Prostate gland (tissue), 2 donors: ENCODE measurements at regions not wholly inside any gene's neighbourhood (a gene's known extent, or its start where the extent isn't known, plus 50 kb on each side); places are given as distances from the start of the nearest gene placed in this dataset.

Experiments
- DNase-seq: peaks from one replicate; pipeline ENCODE4 v3.0.0-alpha.2; 2019; ENCODE audit warnings: low spot score
- H3K27ac ChIP-seq, 2 donors: fragments of 200-600 bp; sonication (generic); 2 replicates each; pipeline ENCODE4 v1.5.1; 2017 to 2019
- H3K27me3 ChIP-seq: fragments of 200-600 bp; sonication (generic); replicated peaks from 2 replicates; pipeline ENCODE4 v1.5.1; 2019; ENCODE audit not compliant: insufficient read depth
- H3K36me3 ChIP-seq, 2 donors: fragments of 200-600 bp; sonication (generic); 1 replicate in 1 of 2; 2 replicates in 1 of 2; pipeline versions ENCODE4 v1.5.1 to v1.8.1; 2017 to 2019
- H3K4me1 ChIP-seq: fragments of 200-600 bp; sonication (generic); replicated peaks from 2 replicates; pipeline ENCODE4 v1.5.1; 2019
- H3K4me3 ChIP-seq, 2 donors: fragments of 200-600 bp; sonication (generic); 2 replicates each; pipeline ENCODE4 v1.5.1; 2017 to 2019
- H3K9me3 ChIP-seq: fragments of 200-600 bp; sonication (generic); 2 replicates; pipeline ENCODE4 v1.5.1; 2017
- CTCF ChIP-seq, 4 experiments: fragments of 200-600 bp in 2 of 4; fragments of 450-650 bp in 2 of 4; sonication (generic) in 2 of 4; IDR thresholded peaks; 1 replicate in 3 of 4; 2 replicates in 1 of 4; pipeline ENCODE4 v1.5.1; 2016 to 2019; ENCODE audit warnings: antibody characterized with exemption in 4 of 4, mild to moderate bottlenecking in 2 of 4, moderate library complexity in 2 of 4
- POLR2A ChIP-seq: fragments of 450-650 bp; IDR thresholded peaks from one replicate; pipeline ENCODE4 v1.6.1; 2016; ENCODE audit warnings: antibody characterized with exemption, mild to moderate bottlenecking
- POLR2AphosphoS5 ChIP-seq: sonication (generic); formaldehyde crosslinking; IDR thresholded peaks from one replicate; pipeline ENCODE4 v1.6.1; 2017; ENCODE audit warnings: antibody characterized with exemption
- WGBS: methylation state at CpG from one replicate; pipeline ENCODE4 v1.1.5; 2018; 5-methylcytosine and 5-hydroxymethylcytosine counted together
- intact Hi-C: fragments of 100-400 bp; cut with DNase I; formaldehyde crosslinking; loops from one replicate; pipeline ENCODE4 v1.14.2; 2022

GRCh38 chr4:117847849-117848248, 186.4 kb upstream of the NDST3 start:
- TF ChIP-seq CTCF (IDR thresholded peaks at IDR 0.05) (no peak), POLR2AphosphoS5 (no peak), POLR2A (no peak)

GRCh38 chr4:117868201-117868600, 166.1 kb upstream of the NDST3 start:
- H3K4me1 ChIP-seq, result no peaks in the 10 kb centered on the region
- no peak for DNase-seq
- intact Hi-C loops, result no loop called here
- H3K9me3 ChIP-seq, result no peaks in the 10 kb centered on the region
- H3K27ac ChIP-seq, result no peak overlapping the region
- no peak overlapping the region for H3K4me3 ChIP-seq
- no peaks in the 10 kb centered on the region for H3K36me3 ChIP-seq
- no peak for TF ChIP-seq POLR2AphosphoS5
- TF ChIP-seq CTCF (IDR thresholded peaks at IDR 0.05), result no peak
- TF ChIP-seq POLR2A, result no peak
- no peaks in the 10 kb centered on the region for H3K27me3 ChIP-seq
- WGBS, result 38% methylated on average over 1 of the region's 1 CpG

More at GRCh38 chr4:117847849-117848248, 186.4 kb upstream of the NDST3 start:
- no peak overlapping the region for H3K4me3 ChIP-seq
- 87% methylated on average over 4 of the region's 4 CpGs for WGBS
- H3K4me1 ChIP-seq, result no peaks in the 10 kb centered on the region
- intact Hi-C loops, result no loop called here
- H3K27me3 ChIP-seq, result no peaks in the 10 kb centered on the region
- H3K9me3 ChIP-seq, result no peaks in the 10 kb centered on the region
- no peak for DNase-seq
- H3K27ac ChIP-seq, result no peak overlapping the region
- no peaks in the 10 kb centered on the region for H3K36me3 ChIP-seq

- DNase-seq, result no peak
- WGBS, result 87% methylated on average over 2 of the region's 2 CpGs
- intact Hi-C loops, result no loop called here
- TF ChIP-seq POLR2AphosphoS5, result no peak
- TF ChIP-seq CTCF (IDR thresholded peaks at IDR 0.05), result no peak
- no peak for TF ChIP-seq POLR2A
- H3K4me3 ChIP-seq, result no peak overlapping the region
- no peaks in the 10 kb centered on the region for H3K4me1 ChIP-seq
- no peak overlapping the region for H3K27ac ChIP-seq
- no peaks in the 10 kb centered on the region for H3K27me3 ChIP-seq
- no peaks in the 10 kb centered on the region for H3K36me3 ChIP-seq
- no peaks in the 10 kb centered on the region for H3K9me3 ChIP-seq
These were observed 160.5 kb upstream of the NDST3 start for GRCh38 chr4:117873779-117874178.

- no peaks in the 10 kb centered on the region for H3K36me3 ChIP-seq
- H3K27ac ChIP-seq, result no peak overlapping the region
- H3K4me1 ChIP-seq, result no peaks in the 10 kb centered on the region
- TF ChIP-seq POLR2A, result no peak
- TF ChIP-seq POLR2AphosphoS5, result no peak
- TF ChIP-seq CTCF (IDR thresholded peaks at IDR 0.05), result no peak
- intact Hi-C loops, result no loop called here
- DNase-seq, result no peak
- no peaks in the 10 kb centered on the region for H3K9me3 ChIP-seq
- no peaks in the 10 kb centered on the region for H3K27me3 ChIP-seq
- H3K4me3 ChIP-seq, result no peak overlapping the region
- WGBS, result 58% methylated on average over 1 of the region's 1 CpG
These were observed 160.1 kb upstream of the NDST3 start for GRCh38 chr4:117874216-117874615.

- no peaks in the 10 kb centered on the region for H3K27me3 ChIP-seq
- no peak for TF ChIP-seq POLR2AphosphoS5
- TF ChIP-seq POLR2A, result no peak
- TF ChIP-seq CTCF (IDR thresholded peaks at IDR 0.05), result no peak
These were observed 144.3 kb upstream of the NDST3 start for GRCh38 chr4:117889978-117890377.

More at GRCh38 chr4:117889978-117890377, 144.3 kb upstream of the NDST3 start:
- Histone ChIP-seq H3K4me3 (no peak overlapping the region), H3K9me3 (no peaks in the 10 kb centered on the region), H3K36me3 (no peaks in the 10 kb centered on the region), H3K4me1 (no peaks in the 10 kb centered on the region), H3K27ac (no peak overlapping the region)
- intact Hi-C loops, result no loop called here
- DNase-seq, result no peak
- WGBS, result 90% methylated on average over 3 of the region's 3 CpGs
